HG02759 (cell line): ENCODE measurements at regions not wholly inside any gene's neighbourhood (a gene's known extent, or its start where the extent isn't known, plus 50 kb on each side); places are given as distances from the start of the nearest gene placed in this dataset.

Experiments used
- ATAC-seq: cut with Tn5 transposase; IDR thresholded peaks from one replicate; pipeline ENCODE4 v1.9.1; 2021; ENCODE audit warnings: mild to moderate bottlenecking, moderate library complexity; ENCODE audit not compliant: unreplicated experiment

DNA sequence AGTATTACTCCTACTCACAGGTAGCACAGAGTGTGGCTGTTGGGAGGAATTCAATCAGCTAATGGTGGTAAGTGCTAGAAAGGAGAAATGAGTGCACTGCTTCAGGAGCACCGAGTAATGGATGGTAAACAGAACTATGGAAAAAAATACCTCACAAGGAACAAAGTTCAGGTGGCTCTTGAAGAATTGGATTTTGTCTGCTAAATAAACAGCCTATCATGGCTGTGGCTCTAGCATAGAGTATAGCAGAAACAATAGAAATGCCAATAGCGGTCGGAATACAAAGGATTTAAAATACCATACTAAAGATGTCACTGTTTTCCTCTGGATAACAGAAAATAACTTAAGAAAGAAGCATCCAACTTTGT lies 482.5 kb downstream of the NUP35 start:
- no peak for ATAC-seq

DNA sequence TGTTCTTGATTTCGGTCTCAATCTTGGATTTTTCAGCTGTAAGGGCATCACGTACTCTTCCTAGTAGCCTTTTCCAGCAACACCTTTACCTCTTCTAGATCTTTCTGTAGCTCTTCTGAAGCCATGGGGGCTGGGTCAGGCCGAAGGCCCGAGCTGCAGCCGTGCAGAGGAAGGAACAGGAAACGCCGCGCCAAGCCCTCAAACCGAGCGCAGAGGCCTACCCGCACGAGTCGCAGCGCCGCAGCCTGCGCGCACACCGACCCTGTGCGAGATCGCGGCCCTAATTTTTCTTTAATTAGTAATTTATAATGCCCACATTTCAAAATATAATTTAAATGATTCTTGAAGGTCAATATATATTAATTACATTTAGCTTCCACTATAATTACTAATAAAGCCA lies 483.8 kb downstream of the NUP35 start:
- ATAC-seq, result no peak

GRCh38 chr2:183608747-183609146 lies 484.5 kb downstream of the NUP35 start:
- ATAC-seq, result no peak

DNA sequence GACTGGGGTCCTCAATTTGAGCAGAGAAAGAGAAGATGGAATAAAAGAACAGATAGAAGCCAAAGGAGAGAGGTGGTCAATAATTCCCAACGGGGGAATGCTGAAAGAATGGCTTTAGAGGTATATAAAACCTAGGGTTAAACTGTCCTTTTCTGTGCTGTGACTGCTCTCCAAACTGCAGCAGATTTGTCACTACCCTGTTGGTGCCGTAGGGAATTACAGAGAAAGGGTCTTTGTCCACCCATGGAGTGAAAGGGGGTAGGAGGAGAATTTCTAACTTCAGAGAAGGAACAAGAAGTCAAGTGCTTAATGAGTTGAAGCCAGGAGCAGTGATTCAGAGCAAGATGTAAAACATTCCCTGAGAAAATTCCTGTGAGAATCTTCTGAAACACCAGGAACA lies 486.5 kb downstream of the NUP35 start:
- ATAC-seq, result no peak

- no peak for ATAC-seq
Measured at GRCh38 chr2:183614799-183615435, 490.7 kb downstream of the NUP35 start.

DNA sequence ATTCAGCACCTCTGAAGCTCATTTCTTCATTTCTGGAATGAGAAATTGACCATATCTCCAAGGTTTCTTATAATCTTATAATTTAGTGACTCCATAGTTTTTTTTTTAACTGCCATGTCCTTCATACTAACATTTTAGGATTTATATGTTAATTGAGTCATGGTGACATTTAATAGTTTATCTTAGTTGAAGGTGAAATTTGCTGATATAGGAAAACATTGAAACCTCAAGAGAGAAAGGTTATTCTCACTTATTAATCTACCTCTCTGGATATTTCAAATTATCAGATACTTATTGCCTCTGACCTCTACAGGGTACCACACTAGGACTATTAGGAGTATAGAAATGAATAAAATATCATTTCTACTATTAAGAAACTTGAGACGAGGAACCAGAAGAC lies 499.0 kb downstream of the NUP35 start:
- ATAC-seq, result no peak

- ATAC-seq, result no peak
Measured at GRCh38 chr2:183630964-183631363, 506.7 kb downstream of the NUP35 start.

DNA sequence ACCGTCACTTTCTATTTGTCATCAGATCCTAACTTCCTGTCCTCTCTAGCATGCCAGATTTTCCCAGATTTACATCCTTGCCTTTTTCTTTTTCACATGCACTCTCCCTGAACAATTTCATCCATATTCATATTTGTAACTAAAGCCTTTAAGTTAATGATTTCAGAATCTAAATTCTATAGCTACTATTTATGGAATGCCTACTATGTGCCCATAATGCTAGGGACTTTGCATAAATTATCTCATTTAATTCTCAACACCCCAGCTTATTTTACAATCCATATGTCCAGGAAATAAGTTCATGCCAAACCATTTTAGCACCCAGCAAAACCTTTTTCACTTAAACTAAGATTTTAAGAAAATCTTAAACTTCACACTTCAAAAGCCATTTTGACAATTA lies 531.9 kb downstream of the NUP35 start:
- no peak for ATAC-seq

DNA sequence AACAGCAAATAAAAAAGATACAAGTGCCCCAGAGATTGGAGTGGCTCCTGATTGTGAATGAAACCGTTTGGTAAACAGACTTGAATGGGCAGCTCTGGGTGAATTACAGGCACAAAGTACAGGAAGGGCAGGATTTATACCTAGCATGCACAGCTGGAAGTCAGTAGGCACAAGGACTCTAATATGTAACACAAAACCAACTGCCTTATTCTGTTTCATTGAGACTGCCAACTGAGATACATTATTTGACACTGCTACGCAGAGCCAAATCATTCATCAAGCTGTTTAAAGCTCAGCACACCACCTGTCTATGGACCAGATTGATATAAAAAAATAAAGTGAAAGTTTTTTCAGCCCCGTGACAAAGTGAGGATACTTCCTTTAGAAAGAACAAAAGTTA lies 541.2 kb downstream of the NUP35 start:
- no peak for ATAC-seq

DNA sequence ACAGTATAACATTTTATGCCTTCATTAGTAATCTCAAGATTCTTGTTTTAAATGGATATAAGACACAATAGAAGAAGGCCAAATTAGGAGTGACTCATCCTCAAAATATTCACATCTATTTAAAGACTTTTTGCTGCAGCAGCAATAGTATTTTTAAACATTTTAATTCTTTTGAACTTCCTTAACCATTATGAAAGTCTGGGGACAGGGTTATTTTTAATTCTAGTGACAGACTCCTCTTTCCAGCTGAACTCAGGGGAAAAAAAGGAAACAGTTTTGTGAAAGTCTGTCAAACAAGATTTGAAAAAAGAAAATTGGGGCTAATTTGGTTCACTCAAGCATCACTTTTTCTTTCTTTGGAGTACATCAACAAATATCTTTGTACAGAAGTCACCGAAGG lies 541.8 kb downstream of the NUP35 start:
- ATAC-seq, result no peak

- ATAC-seq, result no peak
Measured at GRCh38 chr2:183671233-183671632, 547.0 kb downstream of the NUP35 start.

DNA sequence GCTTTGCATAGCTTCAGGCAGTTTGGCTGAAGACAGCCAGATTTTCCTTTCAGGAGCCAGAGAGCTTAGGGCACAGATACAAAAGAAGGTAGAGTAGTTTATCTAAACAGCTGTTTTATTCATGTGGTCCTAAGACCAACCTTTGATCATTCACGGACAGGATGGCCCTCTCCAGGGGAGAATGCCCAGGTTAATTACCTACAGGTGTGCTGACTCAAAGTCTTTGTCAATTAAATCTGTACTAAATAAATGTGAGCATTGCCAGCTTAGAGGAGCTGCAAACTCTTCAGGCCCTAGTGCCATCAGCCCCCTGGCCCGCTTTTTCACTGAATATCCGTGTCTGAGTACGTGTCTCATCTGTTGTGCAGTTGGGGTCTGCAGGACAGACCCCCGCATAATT lies 554.7 kb downstream of the NUP35 start:
- no peak for ATAC-seq

DNA sequence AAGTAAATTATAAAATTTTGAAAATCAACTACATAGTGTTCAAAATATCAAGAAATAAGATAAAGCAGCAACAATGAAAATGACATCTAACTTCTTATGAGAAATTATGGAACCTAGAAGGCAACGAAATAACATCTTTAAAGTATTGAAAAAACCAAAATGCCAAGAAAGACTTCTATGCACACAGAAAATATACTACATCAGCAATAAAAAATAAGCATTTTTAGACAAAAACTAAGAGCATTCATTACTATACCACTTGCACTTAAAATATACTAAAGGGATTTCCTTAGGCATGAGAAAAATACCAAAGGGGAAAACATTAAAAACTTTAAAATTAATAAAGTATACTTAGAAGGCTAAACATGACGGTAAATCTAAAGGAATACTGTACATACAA lies 556.3 kb downstream of the NUP35 start:
- ATAC-seq, result no peak

DNA sequence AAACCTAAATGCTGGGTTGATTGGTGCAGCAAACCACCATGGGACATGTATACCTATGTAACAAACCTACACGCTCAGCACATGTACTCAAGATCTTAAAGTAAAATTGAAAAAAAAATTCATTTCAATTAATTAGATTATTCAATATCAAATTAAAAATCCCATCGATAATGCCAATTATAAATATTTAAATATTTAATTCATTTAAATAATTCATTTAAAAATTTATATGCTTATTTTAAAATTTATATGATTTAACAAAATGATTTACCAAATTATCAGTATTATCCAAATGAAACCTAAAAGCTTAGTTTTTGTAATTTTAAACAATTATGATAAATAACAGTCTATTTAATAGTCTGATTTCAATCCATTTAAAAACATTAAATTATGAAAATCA lies 560.4 kb downstream of the NUP35 start:
- ATAC-seq, result no peak

GRCh38 chr2:183696028-183696427 lies 571.8 kb downstream of the NUP35 start:
- ATAC-seq, result no peak

- no peak for ATAC-seq
Measured at GRCh38 chr2:183709829-183710228, 585.6 kb downstream of the NUP35 start.

DNA sequence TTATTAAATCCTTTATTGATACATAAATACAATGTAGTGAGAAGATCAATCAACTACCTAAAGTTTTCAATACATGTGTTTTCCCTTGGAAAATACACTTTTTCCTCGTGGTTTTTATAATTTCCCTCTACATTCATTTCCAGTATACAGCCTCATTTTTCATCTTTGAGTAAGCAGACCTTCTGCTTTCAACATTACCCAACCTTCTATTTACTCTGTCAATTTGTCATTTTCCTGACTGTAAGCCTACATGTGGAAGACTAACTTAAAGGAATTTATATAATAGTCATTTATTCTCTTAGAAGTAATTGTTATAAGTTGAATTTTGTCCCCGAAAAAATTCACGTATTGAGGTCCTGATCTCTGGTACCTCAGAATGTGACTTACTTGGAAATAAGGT lies 594.0 kb downstream of the NUP35 start:
- no peak for ATAC-seq

GRCh38 chr2:183723278-183723677 lies 599.0 kb downstream of the NUP35 start:
- no peak for ATAC-seq

GRCh38 chr2:183729380-183729779 lies 605.1 kb downstream of the NUP35 start:
- no peak for ATAC-seq

- ATAC-seq, result no peak
Measured at GRCh38 chr2:183740241-183740640, 616.0 kb downstream of the NUP35 start.

- no peak for ATAC-seq
Measured at GRCh38 chr2:183752571-183752970, 628.3 kb downstream of the NUP35 start.

DNA sequence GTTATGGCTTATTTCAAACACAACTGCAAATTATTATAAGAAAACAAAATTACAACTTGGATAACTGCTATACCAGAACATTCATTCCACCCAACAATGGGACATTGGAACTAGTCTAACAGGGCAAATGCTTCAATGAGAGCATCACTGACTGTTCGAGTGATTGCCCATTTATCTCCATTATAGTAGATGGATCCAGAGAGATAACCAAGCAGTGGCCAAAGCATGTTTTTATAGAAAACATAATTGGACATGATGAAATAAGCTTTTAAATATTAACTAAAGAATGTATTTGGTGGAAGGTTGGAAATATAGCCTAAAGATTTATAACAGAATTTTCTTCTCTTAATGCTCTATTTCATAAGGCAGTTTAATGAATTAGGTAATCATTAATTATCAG lies 634.8 kb downstream of the NUP35 start:
- no peak for ATAC-seq

GRCh38 chr2:183773775-183774174 lies 649.5 kb downstream of the NUP35 start:
- ATAC-seq, result no peak

DNA sequence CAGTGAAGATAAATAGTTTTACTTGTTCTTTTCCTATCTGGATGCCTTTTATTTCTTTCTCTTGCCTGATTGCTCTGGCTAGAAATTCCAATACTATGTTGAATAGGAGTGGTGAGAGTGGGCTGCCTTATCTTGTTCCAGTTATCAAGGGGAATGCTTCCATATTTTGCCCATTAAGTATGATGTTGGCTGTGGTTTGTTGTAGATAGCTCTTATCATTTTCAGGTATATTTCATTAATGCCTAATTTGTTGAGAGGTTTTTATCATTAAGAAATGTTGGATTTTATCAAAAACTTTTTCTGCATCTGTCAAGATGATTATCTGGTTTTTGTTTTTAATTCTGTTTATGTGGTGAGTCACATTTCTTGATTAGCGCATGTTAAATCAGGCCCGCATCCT lies 655.8 kb downstream of the NUP35 start:
- ATAC-seq, result no peak
